Hepatocyte (in vitro differentiated cells): ENCODE measurements at regions not wholly inside any gene's neighbourhood (a gene's known extent, or its start where the extent isn't known, plus 50 kb on each side); places are given as distances from the start of the nearest gene placed in this dataset.

Source experiments
- DNase-seq: peaks from one replicate; pipeline ENCODE4 v3.0.0-alpha.2; 2016; ENCODE audit warnings: low spot score
- H2AFZ ChIP-seq: fragments of 200-600 bp; sonication (generic); 2 replicates; pipeline ENCODE4 v1.6.0; 2016; ENCODE audit warnings: antibody characterized with exemption, mild to moderate bottlenecking
- H3K27ac ChIP-seq: fragments of 200-600 bp; sonication (generic); 2 replicates; pipeline ENCODE4 v1.5.1; 2016; ENCODE audit warnings: mild to moderate bottlenecking
- H3K27me3 ChIP-seq: fragments of 200-600 bp; sonication (generic); 2 replicates; pipeline ENCODE4 v1.6.1; 2016
- H3K36me3 ChIP-seq: fragments of 200-600 bp; sonication (generic); replicated peaks from 2 replicates; pipeline ENCODE4 v1.5.1; 2016; ENCODE audit warnings: low read depth; ENCODE audit not compliant: insufficient read depth
- H3K4me1 ChIP-seq: fragments of 200-600 bp; sonication (generic); 2 replicates; pipeline ENCODE4 v1.5.1; 2016; ENCODE audit warnings: mild to moderate bottlenecking, moderate library complexity; ENCODE audit not compliant: insufficient read depth
- H3K4me2 ChIP-seq: fragments of 200-600 bp; sonication (generic); 2 replicates; pipeline ENCODE4 v1.6.0; 2016
- H3K4me3 ChIP-seq: fragments of 200-600 bp; sonication (generic); 2 replicates; pipeline ENCODE4 v1.5.1; 2016; ENCODE audit warnings: mild to moderate bottlenecking
- H3K79me2 ChIP-seq: fragments of 200-600 bp; sonication (generic); 2 replicates; pipeline ENCODE4 v1.6.0; 2017; ENCODE audit warnings: mild to moderate bottlenecking
- H3K9me2 ChIP-seq: fragments of 200-600 bp; sonication (generic); replicated peaks from 2 replicates; pipeline ENCODE4 v1.6.0; 2017; ENCODE audit warnings: mild to moderate bottlenecking; ENCODE audit not compliant: insufficient read depth
- H3K9me3 ChIP-seq: fragments of 200-600 bp; sonication (generic); 2 replicates; pipeline ENCODE4 v1.5.1; 2016; ENCODE audit warnings: low read depth, mild to moderate bottlenecking
- H4K20me1 ChIP-seq: fragments of 200-600 bp; sonication (generic); 2 replicates; pipeline ENCODE4 v1.6.0; 2016; ENCODE audit warnings: mild to moderate bottlenecking; ENCODE audit not compliant: insufficient read depth, poor library complexity, severe bottlenecking
- EZH2 ChIP-seq: fragments of 200-600 bp; sonication (generic); IDR thresholded peaks from 2 replicates; pipeline ENCODE4 v1.6.1; 2016; ENCODE audit warnings: antibody characterized with exemption, mild to moderate bottlenecking, borderline replicate concordance
- EZH2phosphoT487 ChIP-seq: fragments of 200-600 bp; sonication (generic); IDR thresholded peaks from one replicate; pipeline ENCODE4 v1.6.1; 2018; ENCODE audit warnings: antibody characterized with exemption, mild to moderate bottlenecking, low read depth, moderate library complexity; ENCODE audit not compliant: unreplicated experiment, severe bottlenecking
- WGBS: methylation state at CpG from one replicate; pipeline ENCODE4 v1.1.6; 2016; ENCODE audit warnings: low lambda C conversion rate; ENCODE audit errors: missing lambda C conversion rate; 5-methylcytosine and 5-hydroxymethylcytosine counted together
- TF ChIP-seq, protein P1 (sequence below): fragments of 200-600 bp; sonication (generic); IDR thresholded peaks from 2 replicates; pipeline ENCODE4 v1.5.1; 2016; ENCODE audit warnings: antibody characterized with exemption, mild to moderate bottlenecking; ENCODE audit not compliant: poor library complexity

DNA sequence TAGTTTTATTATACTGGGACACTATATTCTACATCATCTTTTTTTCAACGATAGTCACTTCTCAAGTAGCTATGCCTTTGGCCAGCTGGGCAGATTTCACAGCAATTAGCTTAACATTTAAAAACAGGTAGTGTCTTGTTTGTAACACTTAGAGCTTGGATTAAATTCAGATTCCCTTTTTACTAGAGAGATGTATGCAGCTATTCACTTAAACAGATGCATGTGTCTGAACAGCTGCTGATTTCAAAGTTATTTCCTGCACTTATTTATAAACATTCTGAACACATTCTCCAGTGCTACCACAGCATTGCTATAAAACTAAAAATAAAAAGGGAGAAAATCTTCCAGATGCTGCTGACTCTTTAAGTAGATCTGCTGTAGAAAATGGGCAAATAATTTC, 637.2 kb downstream of the POM121L12 start:
- Histone ChIP-seq H2AFZ (no peak overlapping the region), H3K9me3 (no peaks in the 10 kb centered on the region), H3K9me2 (no peaks in the 10 kb centered on the region), H3K36me3 (no peaks in the 10 kb centered on the region), H3K27ac (no peak overlapping the region), H3K79me2 (no peaks in the 10 kb centered on the region), H4K20me1 (no peaks in the 10 kb centered on the region), H3K27me3 (no peaks in the 10 kb centered on the region), H3K4me1 (no peaks in the 10 kb centered on the region), H3K4me3 (no peak overlapping the region), H3K4me2 (no peak overlapping the region)
- no peak for DNase-seq
- 62% methylated on average over 1 of the region's 1 CpG for WGBS
- TF ChIP-seq, protein P1, sequence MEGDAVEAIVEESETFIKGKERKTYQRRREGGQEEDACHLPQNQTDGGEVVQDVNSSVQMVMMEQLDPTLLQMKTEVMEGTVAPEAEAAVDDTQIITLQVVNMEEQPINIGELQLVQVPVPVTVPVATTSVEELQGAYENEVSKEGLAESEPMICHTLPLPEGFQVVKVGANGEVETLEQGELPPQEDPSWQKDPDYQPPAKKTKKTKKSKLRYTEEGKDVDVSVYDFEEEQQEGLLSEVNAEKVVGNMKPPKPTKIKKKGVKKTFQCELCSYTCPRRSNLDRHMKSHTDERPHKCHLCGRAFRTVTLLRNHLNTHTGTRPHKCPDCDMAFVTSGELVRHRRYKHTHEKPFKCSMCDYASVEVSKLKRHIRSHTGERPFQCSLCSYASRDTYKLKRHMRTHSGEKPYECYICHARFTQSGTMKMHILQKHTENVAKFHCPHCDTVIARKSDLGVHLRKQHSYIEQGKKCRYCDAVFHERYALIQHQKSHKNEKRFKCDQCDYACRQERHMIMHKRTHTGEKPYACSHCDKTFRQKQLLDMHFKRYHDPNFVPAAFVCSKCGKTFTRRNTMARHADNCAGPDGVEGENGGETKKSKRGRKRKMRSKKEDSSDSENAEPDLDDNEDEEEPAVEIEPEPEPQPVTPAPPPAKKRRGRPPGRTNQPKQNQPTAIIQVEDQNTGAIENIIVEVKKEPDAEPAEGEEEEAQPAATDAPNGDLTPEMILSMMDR: no peak
- TF ChIP-seq EZH2: no peak
- no peak for TF ChIP-seq EZH2phosphoT487

- no peak for DNase-seq
- Histone ChIP-seq H3K79me2 (no peaks in the 10 kb centered on the region), H3K27me3 (no peaks in the 10 kb centered on the region), H3K4me2 (no peak overlapping the region), H2AFZ (no peak overlapping the region), H3K9me3 (no peaks in the 10 kb centered on the region), H3K4me3 (no peak overlapping the region), H3K9me2 (no peaks in the 10 kb centered on the region), H3K27ac (no peak overlapping the region), H3K4me1 (no peaks in the 10 kb centered on the region), H4K20me1 (no peaks in the 10 kb centered on the region), H3K36me3 (no peaks in the 10 kb centered on the region)
- WGBS: 97% methylated on average over 1 of the region's 1 CpG
- TF ChIP-seq EZH2phosphoT487 (no peak), EZH2 (no peak)
- TF ChIP-seq, protein P1: no peak
Observed at GRCh38 chr7:53675835-53676234, 640.4 kb downstream of the POM121L12 start.

- Histone ChIP-seq H2AFZ (no peak overlapping the region), H3K9me2 (no peaks in the 10 kb centered on the region), H3K27ac (no peak overlapping the region), H3K9me3 (no peaks in the 10 kb centered on the region), H3K4me3 (no peak overlapping the region), H3K36me3 (no peaks in the 10 kb centered on the region), H3K79me2 (no peaks in the 10 kb centered on the region), H4K20me1 (no peaks in the 10 kb centered on the region), H3K4me1 (no peaks in the 10 kb centered on the region), H3K4me2 (no peak overlapping the region), H3K27me3 (no peaks in the 10 kb centered on the region)
- no peak for TF ChIP-seq EZH2
- TF ChIP-seq EZH2phosphoT487: no peak
- TF ChIP-seq, protein P1: no peak
- no peak for DNase-seq
- 93% methylated on average over 3 of the region's 3 CpGs for WGBS
Observed at GRCh38 chr7:53684693-53685092, 649.3 kb downstream of the POM121L12 start.

- 92% methylated on average over 2 of the region's 2 CpGs for whole genome bisulfite sequencing
- Histone ChIP-seq H3K4me1 (no peaks in the 10 kb centered on the region), H2AFZ (no peak overlapping the region), H3K4me2 (no peak overlapping the region), H3K79me2 (no peaks in the 10 kb centered on the region), H4K20me1 (no peaks in the 10 kb centered on the region), H3K9me2 (no peaks in the 10 kb centered on the region), H3K27me3 (no peaks in the 10 kb centered on the region), H3K27ac (no peak overlapping the region), H3K36me3 (no peaks in the 10 kb centered on the region), H3K9me3 (no peaks in the 10 kb centered on the region), H3K4me3 (no peak overlapping the region)
- no peak for DNase-seq
- TF ChIP-seq, protein P1: no peak
- TF ChIP-seq EZH2phosphoT487 (no peak), EZH2 (no peak)
Observed at GRCh38 chr7:53690411-53690810, 655.0 kb downstream of the POM121L12 start.
